NCI-H128 (cell line): ENCODE measurements at regions not wholly inside any gene's neighbourhood (a gene's known extent, or its start where the extent isn't known, plus 50 kb on each side); places are given as distances from the start of the nearest gene placed in this dataset.
"Not testable (repeated sequence)": the region's sequence is repeated elsewhere in the genome, so short reads cannot be mapped to it uniquely, and the experiment has no call there.

ENCODE experiments used
- DNase-seq: peaks from one replicate; lab custom pipeline; 2025; ENCODE audit not compliant: unreplicated experiment; lab: John Stamatoyannopoulos, UW

DNA sequence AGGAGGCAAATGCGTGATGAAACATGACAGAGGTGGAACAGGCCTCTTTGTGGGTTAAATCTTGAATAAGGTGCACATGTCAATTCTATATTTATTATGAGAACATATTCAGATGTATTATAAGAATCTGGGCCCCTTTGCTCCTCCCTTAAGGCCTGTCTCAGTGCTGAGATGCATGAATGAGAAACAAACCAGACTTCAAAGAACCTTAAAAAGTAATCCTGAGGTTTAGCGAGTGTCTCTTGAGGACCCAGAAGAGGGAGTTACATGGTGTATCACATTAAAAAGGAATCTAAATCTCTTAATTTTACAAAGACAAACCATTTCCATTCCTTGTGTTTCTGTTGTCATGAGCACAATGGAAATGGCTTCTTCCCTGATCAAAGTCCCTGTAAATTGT is 170.9 kb upstream of the TBC1D5 start:
- no peak for DNase-seq

- no peak for DNase-seq
Observed at GRCh38 chr3:17911986-17912760, 169.7 kb upstream of the TBC1D5 start.

DNA sequence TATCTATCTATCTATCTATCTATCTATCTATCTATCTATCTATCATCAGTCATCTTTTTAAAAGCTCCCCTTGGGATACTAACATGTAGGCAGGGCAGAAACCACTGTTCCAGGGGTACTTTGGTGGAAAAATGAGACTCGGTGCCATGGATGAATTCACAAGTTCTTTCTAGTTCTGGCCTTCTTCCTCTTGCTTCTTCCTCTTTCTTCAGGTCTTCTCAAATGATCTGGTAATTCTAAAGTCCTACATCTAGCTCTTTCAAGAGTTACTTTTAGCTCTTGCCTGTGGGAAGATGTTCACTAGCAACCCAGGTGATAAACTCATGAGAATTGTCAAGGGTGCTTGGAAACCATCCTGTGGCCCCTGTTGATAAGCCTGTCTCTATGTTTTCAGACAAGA is 168.5 kb upstream of the TBC1D5 start:
- no peak for DNase-seq

GRCh38 chr3:17909714-17910113 is 167.3 kb upstream of the TBC1D5 start:
- no peak for DNase-seq

GRCh38 chr3:17908399-17909191 is 166.2 kb upstream of the TBC1D5 start:
- no peak for DNase-seq

GRCh38 chr3:17905996-17906395 is 163.6 kb upstream of the TBC1D5 start:
- DNase-seq = no peak

DNA sequence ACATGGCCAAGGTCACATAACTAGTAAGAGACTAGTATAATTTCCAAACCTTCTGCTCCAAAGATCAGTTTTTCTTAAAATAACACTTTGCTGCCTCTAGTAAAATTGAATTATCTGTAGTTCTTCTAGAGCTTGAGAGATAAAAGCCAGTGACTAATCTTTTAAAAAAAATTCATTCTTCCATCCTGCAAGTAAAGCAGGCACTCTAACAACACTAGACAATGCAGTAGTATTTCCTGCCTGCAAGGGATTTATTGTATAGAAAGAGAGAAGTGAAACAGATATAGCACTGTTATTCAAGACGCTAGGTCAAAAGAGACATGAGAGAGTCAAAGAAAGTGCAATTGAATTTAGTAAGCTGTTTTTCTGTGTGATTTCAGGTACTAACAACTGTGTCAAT is 159.5 kb upstream of the TBC1D5 start:
- DNase-seq = no peak

GRCh38 chr3:17894434-17895060 is 152.1 kb upstream of the TBC1D5 start:
- no peak for DNase-seq

- no peak for DNase-seq
Observed at GRCh38 chr3:17891139-17891856, 148.9 kb upstream of the TBC1D5 start.

- DNase-seq = no peak
Observed at GRCh38 chr3:17885986-17886385, 143.6 kb upstream of the TBC1D5 start.

- DNase-seq = no peak
Observed at GRCh38 chr3:17882981-17883380, 140.6 kb upstream of the TBC1D5 start.

DNA sequence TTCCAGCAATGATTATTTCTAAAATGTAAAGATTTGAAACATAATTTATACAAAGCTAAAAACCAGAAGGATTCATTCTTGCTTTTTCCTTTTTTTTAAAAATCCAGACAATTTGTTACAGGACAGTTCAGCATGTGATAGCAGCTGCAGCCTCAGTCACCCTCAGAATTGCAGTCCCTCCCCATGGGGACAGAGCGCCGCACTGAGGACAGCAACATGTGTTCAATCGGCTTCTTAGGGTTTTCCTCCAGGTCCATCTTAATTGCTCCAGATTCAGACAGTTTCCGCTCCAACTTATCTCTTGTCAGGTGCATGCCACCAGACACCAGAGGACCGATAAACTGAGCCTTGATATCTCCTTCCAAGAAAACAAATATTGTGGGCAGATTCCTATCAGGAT is 134.9 kb upstream of the TBC1D5 start:
- no peak for DNase-seq

DNA sequence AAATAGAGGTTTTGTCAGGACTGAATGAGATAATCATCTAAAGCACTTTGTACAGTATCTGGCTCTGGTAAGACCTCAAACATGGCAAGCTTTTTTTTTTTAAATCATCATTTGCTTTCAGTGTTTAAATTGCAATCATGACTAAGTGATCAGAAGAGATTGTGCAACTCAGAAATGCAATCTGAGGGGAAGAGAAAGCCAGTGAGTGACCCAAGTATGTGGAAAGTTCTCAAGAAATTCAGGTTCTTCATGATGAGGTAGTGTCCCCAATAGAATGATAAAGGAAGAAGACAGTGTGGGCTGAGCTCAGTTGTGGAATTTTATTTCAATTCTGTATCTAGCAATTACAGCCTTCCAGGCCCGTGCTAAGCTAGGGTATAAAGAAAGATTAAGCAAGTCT is 132.2 kb upstream of the TBC1D5 start:
- no peak for DNase-seq

DNA sequence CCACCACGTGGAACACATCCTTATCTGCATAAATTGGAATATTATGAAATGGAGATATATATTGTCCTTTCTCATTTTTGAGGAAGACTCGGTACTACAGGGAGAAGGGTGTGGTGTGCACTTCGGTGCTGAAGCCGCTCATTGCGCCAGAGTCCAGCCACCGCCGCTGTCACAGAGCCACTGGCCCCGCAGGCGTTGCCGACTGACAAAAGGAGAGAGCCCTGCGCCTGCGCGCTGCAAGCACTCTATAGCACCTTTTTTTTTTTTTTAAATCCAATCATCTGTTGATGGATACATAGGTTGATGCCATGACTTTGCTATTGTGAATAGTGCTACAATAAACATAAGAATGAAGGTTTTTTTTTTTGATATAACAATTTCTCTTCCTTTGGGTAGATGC is 130.0 kb upstream of the TBC1D5 start:
- no peak for DNase-seq

- DNase-seq = no peak
Observed at GRCh38 chr3:17865631-17866030, 123.2 kb upstream of the TBC1D5 start.

GRCh38 chr3:17861476-17861875 is 119.0 kb upstream of the TBC1D5 start:
- DNase-seq = no peak

GRCh38 chr3:17860840-17861471 is 118.5 kb upstream of the TBC1D5 start:
- DNase-seq = not testable (repeated sequence)

GRCh38 chr3:17852217-17852616 is 109.8 kb upstream of the TBC1D5 start:
- no peak for DNase-seq

DNA sequence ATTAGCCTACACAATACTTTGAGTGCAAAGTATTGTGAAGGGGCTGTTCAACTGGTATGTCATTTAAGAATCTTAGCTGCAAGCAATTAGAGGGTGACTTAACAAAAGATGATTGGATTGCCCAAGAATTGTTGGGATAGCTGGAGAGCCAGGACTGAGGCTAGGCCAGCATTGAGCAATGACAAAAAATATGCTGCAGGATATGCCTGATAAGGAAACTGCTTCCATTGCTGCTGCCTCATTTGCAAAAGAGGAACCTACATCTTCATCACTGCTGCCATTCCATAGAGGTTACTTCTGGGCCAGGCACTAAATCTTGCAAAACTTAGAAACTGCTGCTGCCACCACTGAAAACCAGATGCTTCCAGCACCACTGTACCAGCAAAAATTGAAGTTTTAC is 108.0 kb upstream of the TBC1D5 start:
- DNase-seq = no peak

- no peak for DNase-seq
Observed at GRCh38 chr3:17848102-17848501, 105.7 kb upstream of the TBC1D5 start.

GRCh38 chr3:17847156-17847555 is 104.7 kb upstream of the TBC1D5 start:
- no peak for DNase-seq
